NT2/D1 (cell line): ENCODE measurements at regions not wholly inside any gene's neighbourhood (a gene's known extent, or its start where the extent isn't known, plus 50 kb on each side); places are given as distances from the start of the nearest gene placed in this dataset.
"Not testable (repeated sequence)": the region's sequence is repeated elsewhere in the genome, so short reads cannot be mapped to it uniquely, and the experiment has no call there.

Experiments used
- DNase-seq: peaks from one replicate; pipeline ENCODE4 v3.0.0-alpha.2; 2011; ENCODE audit warnings: low read depth, low spot score
- H3K27me3 ChIP-seq: 2 replicates; pipeline ENCODE4 v1.6.0; 2011; ENCODE audit warnings: mild to moderate bottlenecking; ENCODE audit not compliant: insufficient read length, insufficient read depth
- H3K36me3 ChIP-seq: 2 replicates; pipeline ENCODE4 v1.6.1; 2011; ENCODE audit warnings: mild to moderate bottlenecking, low read length, mixed read lengths; ENCODE audit not compliant: insufficient read depth, insufficient read length
- H3K4me1 ChIP-seq: 2 replicates; pipeline ENCODE4 v1.5.1; 2011; ENCODE audit not compliant: insufficient read depth, insufficient read length
- H3K4me3 ChIP-seq: 2 replicates; pipeline ENCODE4 v1.5.1; 2011; ENCODE audit warnings: low read depth; ENCODE audit not compliant: insufficient read length
- H3K9ac ChIP-seq: 2 replicates; pipeline ENCODE4 v1.6.0; 2011; ENCODE audit warnings: low read depth; ENCODE audit not compliant: insufficient read length
- H3K9me3 ChIP-seq: 2 replicates; pipeline ENCODE4 v1.5.1; 2011; ENCODE audit warnings: mild to moderate bottlenecking, low read length; ENCODE audit not compliant: insufficient read depth
- SUZ12 ChIP-seq: IDR thresholded peaks from 2 replicates; pipeline ENCODE4 v1.6.1; 2011; ENCODE audit not compliant: insufficient read length, insufficient read depth; ENCODE audit errors: extremely low read depth
- YY1 ChIP-seq: IDR thresholded peaks from 2 replicates; pipeline ENCODE4 v1.6.1; 2011; ENCODE audit not compliant: insufficient read length, insufficient read depth
- ZNF274 ChIP-seq: IDR thresholded peaks from 2 replicates; pipeline ENCODE4 v1.6.1; 2011; ENCODE audit warnings: mild to moderate bottlenecking, low read depth, low read length

DNA sequence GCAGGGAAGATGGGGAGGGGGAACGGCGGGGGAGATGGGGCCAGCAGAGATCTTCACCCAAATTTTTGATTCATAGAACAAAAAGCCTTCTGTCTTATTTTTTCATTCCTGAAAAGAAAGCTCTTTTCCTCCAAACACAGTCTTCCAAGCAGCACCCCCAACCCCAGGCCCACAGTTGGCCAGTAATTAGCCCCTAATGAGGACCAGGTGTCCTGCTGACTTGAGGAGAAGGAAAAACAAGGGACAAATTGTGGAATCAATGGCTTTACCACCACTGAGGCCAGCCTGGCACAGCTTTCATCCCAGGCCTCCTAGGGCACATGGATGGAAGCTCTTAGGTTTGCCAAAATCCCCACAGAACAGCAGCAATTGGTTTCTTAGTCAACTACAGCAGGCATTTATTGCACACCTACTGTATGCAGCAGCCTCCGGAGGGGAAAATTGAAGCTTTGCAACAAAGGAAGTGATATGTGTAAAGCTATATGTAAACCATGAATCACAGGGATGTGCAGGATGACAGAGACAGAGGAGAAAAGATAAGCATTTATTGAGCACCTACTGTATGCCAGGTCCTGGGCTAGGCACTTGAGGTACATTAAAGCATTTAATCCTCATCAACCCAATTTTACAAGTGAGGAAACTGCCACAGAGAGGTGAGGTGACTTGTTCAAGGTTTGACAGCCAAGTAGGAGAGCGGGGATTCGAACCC is 199.5 kb downstream of the TBC1D2B start:
- no peaks in the 10 kb centered on the region for H3K36me3 ChIP-seq
- no peaks in the 10 kb centered on the region for H3K27me3 ChIP-seq
- no peaks in the 10 kb centered on the region for H3K9me3 ChIP-seq
- no peak overlapping the region for H3K9ac ChIP-seq
- TF ChIP-seq YY1 = no peak
- no peak for TF ChIP-seq ZNF274
- no peak for TF ChIP-seq SUZ12
- no peaks in the 10 kb centered on the region for H3K4me1 ChIP-seq
- no peak overlapping the region for H3K4me3 ChIP-seq
- DNase-seq = no peak

- H3K9ac ChIP-seq, H3K36me3 ChIP-seq, H3K4me1 ChIP-seq, H3K4me3 ChIP-seq, H3K9me3 ChIP-seq, H3K27me3 ChIP-seq, DNase-seq: not testable (repeated sequence)
These were observed 201.2 kb downstream of the TBC1D2B start for GRCh38 chr15:77876107-77876820.

DNA sequence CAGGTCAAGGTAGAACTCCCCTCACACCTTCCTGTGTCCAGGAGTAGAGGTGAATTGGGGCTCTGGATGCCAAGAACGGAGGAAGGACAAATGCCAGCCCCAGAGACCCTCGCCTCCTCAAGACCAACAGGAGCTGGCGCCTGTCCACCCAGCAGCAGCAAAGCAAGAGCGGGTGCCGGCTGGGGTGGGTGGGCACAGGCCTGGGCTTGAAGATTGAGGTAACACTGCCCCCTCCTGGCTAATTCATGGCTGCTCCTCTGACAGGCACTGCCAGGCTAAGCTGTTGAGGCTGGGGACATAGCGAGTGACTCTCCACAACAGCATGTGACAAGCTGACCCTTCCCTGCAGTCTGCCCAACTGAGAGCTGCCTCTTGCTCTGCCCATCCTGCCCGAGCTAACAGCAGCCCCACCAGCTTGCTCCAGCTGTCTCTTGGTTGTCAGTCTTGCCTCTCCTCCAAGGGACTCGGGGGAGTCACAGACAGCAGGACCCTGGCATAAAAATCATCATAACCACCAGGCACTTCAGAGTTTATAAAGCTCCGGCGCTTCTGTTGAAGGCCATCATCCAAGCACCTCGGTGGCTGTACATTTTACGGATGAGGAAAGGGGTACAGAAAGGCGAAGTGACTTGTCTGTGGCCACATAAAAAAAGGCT is 202.3 kb downstream of the TBC1D2B start:
- not testable (repeated sequence) for H3K27me3 ChIP-seq, H3K36me3 ChIP-seq, H3K4me3 ChIP-seq, H3K9ac ChIP-seq, H3K9me3 ChIP-seq, H3K4me1 ChIP-seq
- peak; percentile 83 for DNase-seq

GRCh38 chr15:77874063-77874462 is 203.4 kb downstream of the TBC1D2B start:
- H3K4me3 ChIP-seq = no peak overlapping the region
- peaks cover 3% of the 10 kb centered on the region for H3K27me3 ChIP-seq
- peaks cover 7% of the 10 kb centered on the region for H3K4me1 ChIP-seq
- H3K9ac ChIP-seq = no peak overlapping the region
- TF ChIP-seq ZNF274 (no peak), SUZ12 (no peak), YY1 (no peak)
- no peaks in the 10 kb centered on the region for H3K36me3 ChIP-seq
- H3K9me3 ChIP-seq = no peaks in the 10 kb centered on the region
- DNase-seq = no peak

GRCh38 chr15:77872521-77873425 is 204.7 kb downstream of the TBC1D2B start:
- H3K27me3 ChIP-seq, H3K9me3 ChIP-seq, H3K4me1 ChIP-seq: not testable (repeated sequence)

GRCh38 chr15:77871852-77872371 is 205.6 kb downstream of the TBC1D2B start:
- peaks cover 3% of the 10 kb centered on the region for H3K27me3 ChIP-seq
- no peaks in the 10 kb centered on the region for H3K36me3 ChIP-seq
- peaks cover 8% of the 10 kb centered on the region for H3K4me1 ChIP-seq
- H3K4me3 ChIP-seq = no peak overlapping the region
- H3K9me3 ChIP-seq = no peaks in the 10 kb centered on the region
- DNase-seq = no peak
- TF ChIP-seq ZNF274 (no peak), YY1 (no peak), SUZ12 (no peak)
- H3K9ac ChIP-seq = no peak overlapping the region

More at GRCh38 chr15:77872521-77873425, 204.7 kb downstream of the TBC1D2B start:
- not testable (repeated sequence) for H3K36me3 ChIP-seq, DNase-seq, H3K4me3 ChIP-seq, H3K9ac ChIP-seq
